DND-41 (cell line): ENCODE measurements at regions not wholly inside any gene's neighbourhood (a gene's known extent, or its start where the extent isn't known, plus 50 kb on each side); places are given as distances from the start of the nearest gene placed in this dataset.

Experiments
- ATAC-seq: fragments of 200-7000 bp; cut with Tn5 transposase; 3 replicates; pipeline ENCODE4 v1.9.1; 2021; ENCODE audit warnings: low read depth; ENCODE audit not compliant: insufficient read depth
- DNase-seq: peaks from one replicate; pipeline ENCODE4 v3.0.0-alpha.2; 2020
- H2AFZ ChIP-seq: 2 replicates; pipeline ENCODE4 v1.6.0; 2012; ENCODE audit warnings: low read depth, low read length
- H3K27ac ChIP-seq: 2 replicates; pipeline ENCODE4 v1.5.1; 2012; ENCODE audit warnings: low read length, inconsistent platforms
- H3K27me3 ChIP-seq: fragments of 200-600 bp; sonication (generic); 2 replicates; pipeline ENCODE4 v1.6.0; 2012; ENCODE audit warnings: low read length, mild to moderate bottlenecking, inconsistent platforms; ENCODE audit not compliant: insufficient read depth, poor library complexity
- H3K36me3 ChIP-seq: 2 replicates; pipeline ENCODE4 v1.5.1; 2012; ENCODE audit warnings: low read length, inconsistent platforms; ENCODE audit not compliant: insufficient read depth
- H3K4me1 ChIP-seq: 2 replicates; pipeline ENCODE4 v1.5.1; 2012; ENCODE audit warnings: mild to moderate bottlenecking, low read length; ENCODE audit not compliant: insufficient read depth
- H3K4me2 ChIP-seq: 2 replicates; pipeline ENCODE4 v1.6.0; 2012; ENCODE audit warnings: mild to moderate bottlenecking, moderate library complexity, low read length, inconsistent platforms; ENCODE audit not compliant: insufficient read depth
- H3K4me3 ChIP-seq, 2 experiments: fragments of 200-600 bp in 1 of 2; shearing (Covaris generic) in 1 of 2; 2 replicates each; pipeline ENCODE4 v1.5.1; 2012 to 2016; ENCODE audit warnings: inconsistent platforms in 2 of 2, low read length in 2 of 2, mild to moderate bottlenecking in 2 of 2, low read depth in 1 of 2, moderate library complexity in 1 of 2
- H3K79me2 ChIP-seq: 2 replicates; pipeline ENCODE4 v1.6.0; 2012; ENCODE audit warnings: low read length, inconsistent platforms; ENCODE audit not compliant: insufficient read depth
- H3K9ac ChIP-seq: 2 replicates; pipeline ENCODE4 v1.6.0; 2012; ENCODE audit warnings: low read depth, mild to moderate bottlenecking, inconsistent platforms, low read length, moderate library complexity
- H3K9me3 ChIP-seq: 2 replicates; pipeline ENCODE4 v1.5.1; 2012; ENCODE audit warnings: low read length, moderate library complexity, mild to moderate bottlenecking, inconsistent platforms; ENCODE audit not compliant: insufficient read depth, severe bottlenecking
- H4K20me1 ChIP-seq: 2 replicates; pipeline ENCODE4 v1.6.0; 2012; ENCODE audit warnings: low read length; ENCODE audit not compliant: insufficient read depth
- CTCF ChIP-seq: IDR thresholded peaks from 2 replicates; pipeline ENCODE4 v1.5.1; 2012; ENCODE audit warnings: borderline replicate concordance, low read length, moderate library complexity, mild to moderate bottlenecking; ENCODE audit not compliant: poor library complexity, severe bottlenecking; ENCODE audit errors: extremely low read depth
- EZH2 ChIP-seq: IDR thresholded peaks from 3 replicates; pipeline ENCODE4 v1.6.1; 2012; ENCODE audit warnings: borderline replicate concordance, low read depth, mild to moderate bottlenecking, moderate library complexity, low read length, inconsistent platforms; ENCODE audit not compliant: severe bottlenecking

- H3K4me2 ChIP-seq: no peak overlapping the region
- no peak overlapping the region for H2AFZ ChIP-seq
- no peak overlapping the region for H3K9ac ChIP-seq
- no peak overlapping the region for H3K27ac ChIP-seq
- no peaks in the 10 kb centered on the region for H3K27me3 ChIP-seq
- no peaks in the 10 kb centered on the region for H4K20me1 ChIP-seq
- H3K4me1 ChIP-seq: no peaks in the 10 kb centered on the region
- H3K4me3 ChIP-seq: no peak overlapping the region
- ATAC-seq (no peak), DNase-seq (no peak)
- peaks cover 9% of the 10 kb centered on the region for H3K9me3 ChIP-seq
- no peaks in the 10 kb centered on the region for H3K36me3 ChIP-seq
- TF ChIP-seq EZH2: no peak
- TF ChIP-seq CTCF: no peak
- no peaks in the 10 kb centered on the region for H3K79me2 ChIP-seq
These were observed 347.3 kb upstream of the ZNF608 start for GRCh38 chr5:125093776-125094175.

DNA sequence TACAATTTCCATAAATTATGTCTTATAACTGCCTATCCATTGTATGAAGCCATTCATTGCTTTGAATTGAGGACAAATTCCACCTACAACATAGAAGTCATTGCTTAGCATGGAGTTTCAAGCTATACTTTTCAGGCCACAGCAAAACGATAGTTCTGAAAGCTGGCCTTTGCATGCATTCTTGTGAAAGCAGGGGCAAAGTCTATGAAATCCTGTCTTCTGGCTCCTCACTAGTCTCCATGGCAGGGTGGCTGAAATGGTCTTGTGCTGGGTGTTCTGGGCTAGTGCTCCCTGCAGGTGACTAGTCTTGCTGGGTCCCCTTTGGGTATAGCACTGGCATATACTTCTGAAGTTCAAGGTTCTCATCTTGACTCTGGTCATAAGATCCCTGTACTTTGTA lies 353.9 kb upstream of the ZNF608 start:
- Histone ChIP-seq H3K9ac (no peak overlapping the region), H3K27me3 (no peaks in the 10 kb centered on the region), H3K4me2 (no peak overlapping the region), H3K36me3 (no peaks in the 10 kb centered on the region), H3K27ac (no peak overlapping the region), H3K9me3 (peaks cover 9% of the 10 kb centered on the region), H3K79me2 (no peaks in the 10 kb centered on the region), H3K4me1 (no peaks in the 10 kb centered on the region), H2AFZ (no peak overlapping the region), H4K20me1 (no peaks in the 10 kb centered on the region), H3K4me3 (no peak overlapping the region)
- DNase-seq: no peak
- no peak for ATAC-seq
- no peak for TF ChIP-seq EZH2

DNA sequence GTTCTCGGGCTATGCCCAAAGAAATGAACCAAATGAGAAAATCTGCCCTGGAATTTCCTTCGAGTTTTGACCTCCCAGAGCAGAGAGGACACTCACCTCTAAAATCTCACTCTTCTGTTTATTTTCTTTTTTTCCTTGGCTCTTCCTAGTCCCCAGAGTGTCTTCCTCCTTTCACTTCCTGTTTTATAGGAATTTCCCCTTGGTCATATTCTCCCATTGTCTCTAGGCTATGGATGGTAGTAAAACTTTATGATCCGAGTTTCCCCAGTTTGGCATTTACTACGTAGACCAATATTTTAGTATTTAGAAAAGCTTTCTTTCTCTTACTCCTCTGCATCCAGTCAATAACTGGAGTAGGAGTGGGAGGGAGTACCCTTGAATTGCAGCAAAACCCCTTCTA lies 354.5 kb upstream of the ZNF608 start:
- H2AFZ ChIP-seq: no peak overlapping the region
- H3K9ac ChIP-seq: no peak overlapping the region
- DNase-seq: no peak
- H3K4me2 ChIP-seq: no peak overlapping the region
- no peak for TF ChIP-seq EZH2
- no peak for TF ChIP-seq CTCF
- peaks cover 4% of the 10 kb centered on the region for H3K9me3 ChIP-seq
- no peak for ATAC-seq
- no peaks in the 10 kb centered on the region for H3K79me2 ChIP-seq
- H3K4me1 ChIP-seq: no peaks in the 10 kb centered on the region
- H3K27ac ChIP-seq: no peak overlapping the region
- no peaks in the 10 kb centered on the region for H3K36me3 ChIP-seq
- no peaks in the 10 kb centered on the region for H3K27me3 ChIP-seq
- H4K20me1 ChIP-seq: no peaks in the 10 kb centered on the region
- no peak overlapping the region for H3K4me3 ChIP-seq

GRCh38 chr5:125103459-125103858 lies 357.0 kb upstream of the ZNF608 start:
- ATAC-seq: no peak
- H3K79me2 ChIP-seq: no peaks in the 10 kb centered on the region
- no peaks in the 10 kb centered on the region for H3K4me1 ChIP-seq
- no peaks in the 10 kb centered on the region for H4K20me1 ChIP-seq
- H3K9ac ChIP-seq: no peak overlapping the region
- TF ChIP-seq EZH2 (no peak), CTCF (no peak)
- no peak overlapping the region for H3K4me3 ChIP-seq
- no peak overlapping the region for H3K4me2 ChIP-seq
- H2AFZ ChIP-seq: no peak overlapping the region; the same call in 1 of the 2 replicates
- no peak overlapping the region for H3K27ac ChIP-seq
- H3K36me3 ChIP-seq: no peaks in the 10 kb centered on the region
- no peak for DNase-seq
- H3K27me3 ChIP-seq: no peaks in the 10 kb centered on the region
- no peaks in the 10 kb centered on the region for H3K9me3 ChIP-seq
